Tibial nerve (tissue), 4 donors: ENCODE measurements at regions not wholly inside any gene's neighbourhood (a gene's known extent, or its start where the extent isn't known, plus 50 kb on each side); places are given as distances from the start of the nearest gene placed in this dataset.

Source experiments
- EP300 ChIP-seq, 2 donors: sonication (generic); formaldehyde crosslinking; IDR thresholded peaks; one replicate each; pipeline ENCODE4 v1.6.1; 2017; ENCODE audit warnings: antibody characterized with exemption in 2 of 2, mild to moderate bottlenecking in 1 of 2
- POLR2A ChIP-seq, 2 donors: fragments of 450-650 bp; IDR thresholded peaks; one replicate each; pipeline ENCODE4 v1.6.1; 2017; ENCODE audit warnings: antibody characterized with exemption in 2 of 2, mild to moderate bottlenecking in 2 of 2, moderate library complexity in 2 of 2
- TF ChIP-seq, protein P1 (sequence below), 5 experiments: fragments of 200-600 bp in 3 of 5; fragments of 450-650 bp in 2 of 5; sonication (generic) in 3 of 5; IDR thresholded peaks; one replicate each; pipeline ENCODE4 v1.5.1; 2016 to 2019; ENCODE audit warnings: antibody characterized with exemption in 5 of 5, mild to moderate bottlenecking in 3 of 5, moderate library complexity in 2 of 5

DNA sequence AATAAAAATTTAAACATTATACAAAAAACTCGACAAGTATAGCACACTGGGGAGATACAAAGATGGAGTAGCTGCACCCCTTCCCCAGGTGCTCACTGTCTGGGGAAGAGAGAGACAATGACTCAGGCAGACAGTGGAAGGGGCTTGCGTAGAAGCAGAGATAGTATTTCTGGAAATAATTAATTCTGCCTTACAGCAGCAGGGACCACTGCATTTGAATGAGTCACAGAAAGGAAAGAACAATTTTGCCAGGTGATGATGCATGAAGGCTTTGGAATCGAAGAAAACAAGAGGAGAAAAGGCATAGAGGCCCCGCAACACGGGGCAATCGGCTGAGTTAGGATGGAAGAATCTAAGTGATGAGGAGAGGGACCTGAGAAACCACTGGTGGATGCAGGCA lies 447.4 kb downstream of the EFNB2 start:
- no peak for TF ChIP-seq POLR2A (IDR thresholded peaks at IDR 0.05)
- TF ChIP-seq, protein P1, sequence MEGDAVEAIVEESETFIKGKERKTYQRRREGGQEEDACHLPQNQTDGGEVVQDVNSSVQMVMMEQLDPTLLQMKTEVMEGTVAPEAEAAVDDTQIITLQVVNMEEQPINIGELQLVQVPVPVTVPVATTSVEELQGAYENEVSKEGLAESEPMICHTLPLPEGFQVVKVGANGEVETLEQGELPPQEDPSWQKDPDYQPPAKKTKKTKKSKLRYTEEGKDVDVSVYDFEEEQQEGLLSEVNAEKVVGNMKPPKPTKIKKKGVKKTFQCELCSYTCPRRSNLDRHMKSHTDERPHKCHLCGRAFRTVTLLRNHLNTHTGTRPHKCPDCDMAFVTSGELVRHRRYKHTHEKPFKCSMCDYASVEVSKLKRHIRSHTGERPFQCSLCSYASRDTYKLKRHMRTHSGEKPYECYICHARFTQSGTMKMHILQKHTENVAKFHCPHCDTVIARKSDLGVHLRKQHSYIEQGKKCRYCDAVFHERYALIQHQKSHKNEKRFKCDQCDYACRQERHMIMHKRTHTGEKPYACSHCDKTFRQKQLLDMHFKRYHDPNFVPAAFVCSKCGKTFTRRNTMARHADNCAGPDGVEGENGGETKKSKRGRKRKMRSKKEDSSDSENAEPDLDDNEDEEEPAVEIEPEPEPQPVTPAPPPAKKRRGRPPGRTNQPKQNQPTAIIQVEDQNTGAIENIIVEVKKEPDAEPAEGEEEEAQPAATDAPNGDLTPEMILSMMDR (IDR thresholded peaks at IDR 0.05), result no peak
- TF ChIP-seq EP300 (IDR thresholded peaks at IDR 0.05), result no peak
